GM12891 (cell line): ENCODE measurements at regions not wholly inside any gene's neighbourhood (a gene's known extent, or its start where the extent isn't known, plus 50 kb on each side); places are given as distances from the start of the nearest gene placed in this dataset.
A peak's percentile ranks its signal among the peaks of the same experiment; 100 is the strongest.

Source experiments
- DNase-seq: peaks from one replicate; pipeline ENCODE4 v3.0.0; 2011; ENCODE audit warnings: low spot score; ENCODE audit not compliant: insufficient read length
- FAIRE-seq: peaks from 2 replicates; lab custom pipeline; 2011; peaks lifted over from hg19 to GRCh38; lab: Jason Lieb, UNC
- PAX5 ChIP-seq: IDR thresholded peaks from 2 replicates; pipeline ENCODE4 v1.6.1; 2011; ENCODE audit warnings: low read length, moderate library complexity, mild to moderate bottlenecking; ENCODE audit not compliant: insufficient read depth, severe bottlenecking
- POLR2A ChIP-seq: IDR thresholded peaks from 2 replicates; pipeline ENCODE4 v1.6.1; 2011; ENCODE audit warnings: low read depth, low read length, control low read depth
- POLR2AphosphoS5 ChIP-seq: IDR thresholded peaks from 2 replicates; pipeline ENCODE4 v1.6.1; 2011; ENCODE audit warnings: low read depth, low read length, control low read depth
- POU2F2 ChIP-seq: IDR thresholded peaks from 2 replicates; pipeline ENCODE4 v1.6.1; 2011; ENCODE audit warnings: low read depth, mild to moderate bottlenecking, control low read depth, low read length, moderate library complexity
- SPI1 ChIP-seq: IDR thresholded peaks from 2 replicates; pipeline ENCODE4 v1.6.1; 2011; ENCODE audit warnings: low read depth, low read length, control low read depth
- TAF1 ChIP-seq: IDR thresholded peaks from 2 replicates; pipeline ENCODE4 v1.6.1; 2011; ENCODE audit warnings: low read depth, low read length, control low read depth

- FAIRE-seq (no peak), DNase-seq (no peak)
- TF ChIP-seq PAX5 (no peak), POLR2AphosphoS5 (no peak), POU2F2 (no peak), TAF1 (no peak), POLR2A (no peak), SPI1 (no peak)
Measured at GRCh38 chr11:11045156-11045930, 187.5 kb upstream of the ZBED5 start.

- FAIRE-seq = no peak
- TF ChIP-seq SPI1 (no peak), PAX5 (no peak), POLR2AphosphoS5 (no peak), POU2F2 (no peak), POLR2A (no peak), TAF1 (no peak)
- no peak for DNase-seq
Measured at GRCh38 chr11:11044137-11044855, 186.4 kb upstream of the ZBED5 start.

GRCh38 chr11:11043721-11044120 is 185.9 kb upstream of the ZBED5 start:
- no peak for TF ChIP-seq TAF1
- TF ChIP-seq SPI1 = no peak
- no peak for TF ChIP-seq PAX5
- no peak for TF ChIP-seq POLR2AphosphoS5
- TF ChIP-seq POU2F2 = no peak
- no peak for TF ChIP-seq POLR2A
- no peak for DNase-seq
- FAIRE-seq = no peak

- no peak for DNase-seq
- TF ChIP-seq POLR2A (no peak), POU2F2 (no peak), POLR2AphosphoS5 (no peak), SPI1 (no peak), TAF1 (no peak), PAX5 (no peak)
- no peak for FAIRE-seq
Measured at GRCh38 chr11:11039208-11039965, 181.5 kb upstream of the ZBED5 start.

GRCh38 chr11:11038782-11039181 is 180.9 kb upstream of the ZBED5 start:
- TF ChIP-seq POLR2A = no peak
- TF ChIP-seq POLR2AphosphoS5 = no peak
- no peak for TF ChIP-seq TAF1
- TF ChIP-seq PAX5 = no peak
- no peak for TF ChIP-seq POU2F2
- no peak for TF ChIP-seq SPI1
- DNase-seq = no peak
- no peak for FAIRE-seq

- no peak for DNase-seq
- FAIRE-seq = no peak
- TF ChIP-seq POLR2AphosphoS5 = no peak
- TF ChIP-seq TAF1 = no peak
- no peak for TF ChIP-seq POLR2A
- no peak for TF ChIP-seq POU2F2
- no peak for TF ChIP-seq SPI1
- TF ChIP-seq PAX5 = no peak
Measured at GRCh38 chr11:11038352-11038751, 180.5 kb upstream of the ZBED5 start.

GRCh38 chr11:11036848-11037732 is 179.2 kb upstream of the ZBED5 start:
- FAIRE-seq = peak; percentile 47
- TF ChIP-seq PAX5 (no peak), TAF1 (no peak)
- peak; percentile 37 for DNase-seq

GRCh38 chr11:11036185-11036847 is 178.5 kb upstream of the ZBED5 start:
- TF ChIP-seq SPI1 (no peak), POLR2A (no peak), TAF1 (no peak), POU2F2 (no peak), PAX5 (no peak), POLR2AphosphoS5 (no peak)
- FAIRE-seq (no peak), DNase-seq (no peak)

GRCh38 chr11:11035331-11035730 is 177.5 kb upstream of the ZBED5 start:
- FAIRE-seq = no peak
- DNase-seq = no peak
- no peak for TF ChIP-seq SPI1
- no peak for TF ChIP-seq TAF1
- TF ChIP-seq POU2F2 = no peak
- TF ChIP-seq PAX5 = no peak
- TF ChIP-seq POLR2AphosphoS5 = no peak
- no peak for TF ChIP-seq POLR2A
